Adrenal gland (tissue), 9 donors: ENCODE measurements at regions not wholly inside any gene's neighbourhood (a gene's known extent, or its start where the extent isn't known, plus 50 kb on each side); places are given as distances from the start of the nearest gene placed in this dataset.

ENCODE experiments used
- DNase-seq, 7 donors: peaks; one replicate each; pipeline ENCODE4 v3.0.0-alpha.2; 2019 to 2020
- H3K27ac ChIP-seq, 5 donors: fragments of 200-600 bp; sonication (generic) in 4 of 5; 1 replicate in 3 of 5; 2 replicates in 2 of 5; pipeline versions ENCODE4 v1.5.1 to v1.8.0; 2016 to 2020; ENCODE audit warnings: mild to moderate bottlenecking in 1 of 5
- H3K27me3 ChIP-seq: fragments of 200-600 bp; 2 replicates; pipeline ENCODE4 v1.8.0; 2021
- H3K36me3 ChIP-seq, 2 donors: fragments of 200-600 bp; replicated peaks in 1 of 2; 1 replicate in 1 of 2; 2 replicates in 1 of 2; pipeline versions ENCODE4 v1.5.1 to v1.8.0; 2018 to 2022
- H3K4me1 ChIP-seq, 2 donors: fragments of 200-600 bp; replicated peaks in 1 of 2; 1 replicate in 1 of 2; 2 replicates in 1 of 2; pipeline versions ENCODE4 v1.5.1 to v1.8.0; 2018 to 2021
- H3K4me3 ChIP-seq, 4 donors: fragments of 200-600 bp; sonication (generic) in 3 of 4; one replicate each; pipeline ENCODE4 v1.5.1; 2016 to 2018
- H3K9me3 ChIP-seq, 3 donors: fragments of 200-600 bp; sonication (generic) in 1 of 3; replicated peaks in 1 of 3; 1 replicate in 2 of 3; 2 replicates in 1 of 3; pipeline versions ENCODE4 v1.5.1 to v1.8.0; 2016 to 2021
- CTCF ChIP-seq, 6 experiments: fragments of 450-650 bp in 4 of 6; fragments of 200-600 bp in 2 of 6; sonication (generic) in 1 of 6; IDR thresholded peaks; 1 replicate in 5 of 6; 2 replicates in 1 of 6; pipeline versions ENCODE4 v1.5.1 to v1.8.0; 2016 to 2021; ENCODE audit warnings: antibody characterized with exemption in 6 of 6, mild to moderate bottlenecking in 2 of 6, moderate library complexity in 1 of 6
- POLR2A ChIP-seq, 2 donors: fragments of 450-650 bp; IDR thresholded peaks; one replicate each; pipeline ENCODE4 v1.6.1; 2017; ENCODE audit warnings: antibody characterized with exemption in 2 of 2, mild to moderate bottlenecking in 2 of 2, moderate library complexity in 1 of 2
- WGBS, 4 donors: extraction: QIAGEN DNeasy Blood & Tissue Kit in 2 of 4; methylation state at CpG; one replicate each; pipeline versions ENCODE4 v1.1.5 to v1.1.7; 2013 to 2017; 5-methylcytosine and 5-hydroxymethylcytosine counted together
- intact Hi-C, 2 donors: fragments of 100-400 bp; cut with DNase I; formaldehyde crosslinking; loops; one replicate each; pipeline versions ENCODE4 v1.14.1 to v1.15.0; 2022 to 2023
- donor health status: healthy with polysubstance abuse.
- donor health status: Bipolar disorder and iron deficiency.
- donor health status: DM: yes; HTN: yes; CAD: no.
- donor health status: DM: no; HTN: no; CAD: no.
- donor health status: DM: no; HTN: no; CAD: no.

GRCh38 chr17:10932938-10933337, 95.1 kb upstream of the PIRT start:
- intact Hi-C loops = no loop called here
- TF ChIP-seq POLR2A (IDR thresholded peaks at IDR 0.05) = no peak
- no peak for TF ChIP-seq CTCF (IDR thresholded peaks at IDR 0.05)
- Histone ChIP-seq H3K9me3 (no peaks in the 10 kb centered on the region), H3K27me3 (peaks cover 2% of the 10 kb centered on the region), H3K4me1 (no peaks in the 10 kb centered on the region), H3K27ac (no peak overlapping the region), H3K4me3 (no peak overlapping the region), H3K36me3 (no peaks in the 10 kb centered on the region)
- 73 to 85% (median 75%) methylated on average over 4 of the region's 4 CpGs for WGBS, 4 donors
- DNase-seq = no peak

GRCh38 chr17:10931133-10931532, 93.2 kb upstream of the PIRT start:
- Histone ChIP-seq H3K27ac (no peak overlapping the region), H3K36me3 (no peaks in the 10 kb centered on the region), H3K27me3 (no peaks in the 10 kb centered on the region), H3K4me1 (no peaks in the 10 kb centered on the region), H3K9me3 (no peaks in the 10 kb centered on the region), H3K4me3 (no peak overlapping the region)
- 45 to 54% (median 51%) methylated on average over 3 of the region's 3 CpGs for WGBS, 4 donors
- intact Hi-C loops = no loop called here
- no peak for DNase-seq
- TF ChIP-seq POLR2A (IDR thresholded peaks at IDR 0.05) (no peak), CTCF (IDR thresholded peaks at IDR 0.05) (no peak)

- no peaks in the 10 kb centered on the region for H3K36me3 ChIP-seq
- H3K27me3 ChIP-seq = no peaks in the 10 kb centered on the region
- no peaks in the 10 kb centered on the region for H3K9me3 ChIP-seq
- no peaks in the 10 kb centered on the region for H3K4me1 ChIP-seq
- 70 to 81% (median 77%) methylated on average over 2 of the region's 2 CpGs for WGBS, 4 donors
- intact Hi-C loops = no loop called here
- H3K27ac ChIP-seq = no peak overlapping the region
- no peak overlapping the region for H3K4me3 ChIP-seq
- TF ChIP-seq CTCF (IDR thresholded peaks at IDR 0.05) (no peak), POLR2A (IDR thresholded peaks at IDR 0.05) (no peak)
- no peak for DNase-seq
Observed at GRCh38 chr17:10927712-10928111, 89.8 kb upstream of the PIRT start.

GRCh38 chr17:10920558-10921108, 82.7 kb upstream of the PIRT start:
- no peaks in the 10 kb centered on the region for H3K9me3 ChIP-seq
- WGBS, 4 donors = 57 to 73% (median 59%) methylated on average over 5 of the region's 5 CpGs
- no peaks in the 10 kb centered on the region for H3K27me3 ChIP-seq
- DNase-seq = no peak
- H3K36me3 ChIP-seq = no peaks in the 10 kb centered on the region
- H3K4me1 ChIP-seq = no peaks in the 10 kb centered on the region
- TF ChIP-seq POLR2A (IDR thresholded peaks at IDR 0.05) (no peak), CTCF (IDR thresholded peaks at IDR 0.05) (no peak)
- no peak overlapping the region for H3K27ac ChIP-seq
- no peak overlapping the region for H3K4me3 ChIP-seq
- intact Hi-C loops = no loop called here
